ENCODE measurements at regions not wholly inside any gene's neighbourhood (a gene's known extent, or its start where the extent isn't known, plus 50 kb on each side); places are given as distances from the start of the nearest gene placed in this dataset.

DNA sequence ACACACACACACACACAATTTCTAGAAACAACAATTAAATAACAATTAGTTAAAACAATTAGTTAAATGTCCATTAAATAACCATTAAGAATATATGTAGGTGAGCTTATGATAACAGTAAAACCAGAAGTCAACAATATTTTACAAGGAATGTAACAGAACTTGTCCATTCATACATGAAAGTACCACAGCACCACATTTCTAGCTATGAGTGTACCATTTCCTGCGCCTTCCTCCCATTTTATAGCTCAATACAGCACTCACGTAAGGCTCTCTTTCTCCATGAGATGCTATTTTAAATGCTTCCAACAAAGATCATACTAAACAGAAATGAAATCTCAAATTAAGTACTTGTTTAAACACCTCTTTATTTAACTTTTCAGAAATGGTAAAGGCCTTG lies 367.3 kb upstream of the ZWINT start:
- no peak for DNase-seq (ENCODE audit: low spot score)
- no peak overlapping the region for H2AFZ ChIP-seq (ENCODE audit: low read length)
- 6% methylated on average over 2 of the region's 2 CpGs for WGBS (ENCODE audit: low lambda C conversion rate)
- H3K4me3 ChIP-seq (replicated peaks in 1 of 3; ENCODE audit: insufficient read depth in 1 of 3, low read depth in 2 of 3, low read length in 3 of 3): no peak overlapping the region
- H3K36me3 ChIP-seq (replicated peaks in 1 of 2; ENCODE audit: control insufficient read depth in 1 of 2, insufficient read depth in 2 of 2, low read length in 2 of 2): no peaks in the 10 kb centered on the region
- H3K9ac ChIP-seq (ENCODE audit: insufficient read depth, low read depth, low read length): no peak overlapping the region
- ATAC-seq: no peak
- no peak overlapping the region for H3K27ac ChIP-seq (ENCODE audit: extremely low read length, insufficient read depth, low read length)
- no peaks in the 10 kb centered on the region for H4K20me1 ChIP-seq (ENCODE audit: insufficient read depth, low read length)
- BruUV-seq (replicated peaks): no TSS peak
- H3K27me3 ChIP-seq (ENCODE audit: control insufficient read depth in 1 of 2, insufficient read depth in 2 of 2, low read length in 2 of 2): no peaks in the 10 kb centered on the region
- ChIA-PET CTCF (ENCODE audit: low intra/inter-chr PET ratio, low total read pairs) (no interaction called here), POLR2A (no interaction called here)
- no peak overlapping the region for H3K4me2 ChIP-seq (ENCODE audit: low read depth, low read length)
- H3K9me3 ChIP-seq (ENCODE audit: low read length): peaks cover 6% of the 10 kb centered on the region; the same call in 1 of the 2 replicates
- H3K79me2 ChIP-seq (ENCODE audit: insufficient read depth, low read length): no peaks in the 10 kb centered on the region
- TF ChIP-seq, protein P1, sequence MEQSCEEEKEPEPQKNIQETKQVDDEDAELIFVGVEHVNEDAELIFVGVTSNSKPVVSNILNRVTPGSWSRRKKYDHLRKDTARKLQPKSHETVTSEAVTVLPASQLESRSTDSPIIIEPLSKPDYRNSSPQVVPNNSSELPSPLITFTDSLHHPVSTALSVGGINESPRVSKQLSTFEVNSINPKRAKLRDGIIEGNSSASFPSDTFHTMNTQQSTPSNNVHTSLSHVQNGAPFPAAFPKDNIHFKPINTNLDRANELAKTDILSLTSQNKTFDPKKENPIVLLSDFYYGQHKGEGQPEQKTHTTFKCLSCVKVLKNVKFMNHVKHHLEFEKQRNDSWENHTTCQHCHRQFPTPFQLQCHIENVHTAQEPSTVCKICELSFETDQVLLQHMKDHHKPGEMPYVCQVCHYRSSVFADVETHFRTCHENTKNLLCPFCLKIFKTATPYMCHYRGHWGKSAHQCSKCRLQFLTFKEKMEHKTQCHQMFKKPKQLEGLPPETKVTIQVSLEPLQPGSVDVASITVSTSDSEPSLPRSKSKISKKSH (CRISPR knock-in tag; IDR thresholded peaks at IDR 0.05; ENCODE audit: borderline replicate concordance): no peak
- TF ChIP-seq KLF11 (CRISPR knock-in tag; IDR thresholded peaks at IDR 0.05): no peak
- TF ChIP-seq, protein P2, sequence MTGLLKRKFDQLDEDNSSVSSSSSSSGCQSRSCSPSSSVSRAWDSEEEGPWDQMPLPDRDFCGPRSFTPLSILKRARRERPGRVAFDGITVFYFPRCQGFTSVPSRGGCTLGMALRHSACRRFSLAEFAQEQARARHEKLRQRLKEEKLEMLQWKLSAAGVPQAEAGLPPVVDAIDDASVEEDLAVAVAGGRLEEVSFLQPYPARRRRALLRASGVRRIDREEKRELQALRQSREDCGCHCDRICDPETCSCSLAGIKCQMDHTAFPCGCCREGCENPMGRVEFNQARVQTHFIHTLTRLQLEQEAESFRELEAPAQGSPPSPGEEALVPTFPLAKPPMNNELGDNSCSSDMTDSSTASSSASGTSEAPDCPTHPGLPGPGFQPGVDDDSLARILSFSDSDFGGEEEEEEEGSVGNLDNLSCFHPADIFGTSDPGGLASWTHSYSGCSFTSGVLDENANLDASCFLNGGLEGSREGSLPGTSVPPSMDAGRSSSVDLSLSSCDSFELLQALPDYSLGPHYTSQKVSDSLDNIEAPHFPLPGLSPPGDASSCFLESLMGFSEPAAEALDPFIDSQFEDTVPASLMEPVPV (CRISPR knock-in tag; IDR thresholded peaks at IDR 0.05): no peak
- TF ChIP-seq, protein P3, sequence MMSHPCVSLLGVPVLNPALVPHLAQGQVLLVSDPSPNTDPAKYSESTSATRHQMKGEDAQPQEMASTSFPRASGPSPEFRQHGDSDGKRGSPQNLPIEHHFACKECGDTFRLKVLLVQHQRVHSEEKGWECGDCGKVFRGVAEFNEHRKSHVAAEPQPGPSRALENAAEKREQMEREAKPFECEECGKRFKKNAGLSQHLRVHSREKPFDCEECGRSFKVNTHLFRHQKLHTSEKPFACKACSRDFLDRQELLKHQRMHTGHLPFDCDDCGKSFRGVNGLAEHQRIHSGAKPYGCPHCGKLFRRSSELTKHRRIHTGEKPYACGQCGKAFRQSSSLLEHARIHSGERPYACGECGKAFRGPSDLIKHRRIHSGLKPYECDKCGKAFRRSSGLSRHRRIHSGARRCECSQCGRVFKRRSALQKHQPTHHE (CRISPR knock-in tag; IDR thresholded peaks at IDR 0.05; ENCODE audit: borderline replicate concordance): no peak
- TF ChIP-seq, protein P4, sequence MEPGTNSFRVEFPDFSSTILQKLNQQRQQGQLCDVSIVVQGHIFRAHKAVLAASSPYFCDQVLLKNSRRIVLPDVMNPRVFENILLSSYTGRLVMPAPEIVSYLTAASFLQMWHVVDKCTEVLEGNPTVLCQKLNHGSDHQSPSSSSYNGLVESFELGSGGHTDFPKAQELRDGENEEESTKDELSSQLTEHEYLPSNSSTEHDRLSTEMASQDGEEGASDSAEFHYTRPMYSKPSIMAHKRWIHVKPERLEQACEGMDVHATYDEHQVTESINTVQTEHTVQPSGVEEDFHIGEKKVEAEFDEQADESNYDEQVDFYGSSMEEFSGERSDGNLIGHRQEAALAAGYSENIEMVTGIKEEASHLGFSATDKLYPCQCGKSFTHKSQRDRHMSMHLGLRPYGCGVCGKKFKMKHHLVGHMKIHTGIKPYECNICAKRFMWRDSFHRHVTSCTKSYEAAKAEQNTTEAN (CRISPR knock-in tag; conservative IDR thresholded peaks at IDR 0.05): no peak
- no peak for TF ChIP-seq ZNF263 (CRISPR knock-in tag; IDR thresholded peaks at IDR 0.05)
- no peak for TF ChIP-seq DMAP1 (CRISPR knock-in tag; IDR thresholded peaks at IDR 0.05)
- TF ChIP-seq, protein P5, sequence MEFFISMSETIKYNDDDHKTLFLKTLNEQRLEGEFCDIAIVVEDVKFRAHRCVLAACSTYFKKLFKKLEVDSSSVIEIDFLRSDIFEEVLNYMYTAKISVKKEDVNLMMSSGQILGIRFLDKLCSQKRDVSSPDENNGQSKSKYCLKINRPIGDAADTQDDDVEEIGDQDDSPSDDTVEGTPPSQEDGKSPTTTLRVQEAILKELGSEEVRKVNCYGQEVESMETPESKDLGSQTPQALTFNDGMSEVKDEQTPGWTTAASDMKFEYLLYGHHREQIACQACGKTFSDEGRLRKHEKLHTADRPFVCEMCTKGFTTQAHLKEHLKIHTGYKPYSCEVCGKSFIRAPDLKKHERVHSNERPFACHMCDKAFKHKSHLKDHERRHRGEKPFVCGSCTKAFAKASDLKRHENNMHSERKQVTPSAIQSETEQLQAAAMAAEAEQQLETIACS (CRISPR knock-in tag; IDR thresholded peaks at IDR 0.05): no peak
- TF ChIP-seq ZNF33A (CRISPR knock-in tag; IDR thresholded peaks at IDR 0.05; ENCODE audit: borderline replicate concordance): no peak
- TF ChIP-seq, protein P6, sequence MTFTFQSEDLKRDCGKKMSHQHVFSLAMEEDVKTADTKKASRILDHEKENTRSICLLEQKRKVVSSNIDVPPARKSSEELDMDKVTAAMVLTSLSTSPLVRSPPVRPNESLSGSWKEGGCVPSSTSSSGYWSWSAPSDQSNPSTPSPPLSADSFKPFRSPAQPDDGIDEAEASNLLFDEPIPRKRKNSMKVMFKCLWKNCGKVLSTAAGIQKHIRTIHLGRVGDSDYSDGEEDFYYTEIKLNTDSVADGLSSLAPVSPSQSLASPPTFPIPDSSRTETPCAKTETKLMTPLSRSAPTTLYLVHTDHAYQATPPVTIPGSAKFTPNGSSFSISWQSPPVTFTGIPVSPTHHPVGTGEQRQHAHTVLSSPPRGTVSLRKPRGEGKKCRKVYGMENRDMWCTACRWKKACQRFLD (CRISPR knock-in tag; IDR thresholded peaks at IDR 0.05; ENCODE audit: borderline replicate concordance): no peak
- TF ChIP-seq ZNF274 (CRISPR knock-in tag; IDR thresholded peaks at IDR 0.05): no peak
- no peak for TF ChIP-seq ZNF333 (CRISPR knock-in tag; IDR thresholded peaks at IDR 0.05; ENCODE audit: borderline replicate concordance)
- no peak for TF ChIP-seq ARHGAP35 (CRISPR knock-in tag; IDR thresholded peaks at IDR 0.05; ENCODE audit: borderline replicate concordance)
- in situ Hi-C loops (cut with HindIII; ENCODE audit: extremely low pct_ligation_motif_present, low pct_unique_long_range_greater_than_20kb) (no loop called here), intact Hi-C loops (cut with micrococcal nuclease; ENCODE audit: unreplicated experiment) (no loop called here)
- no peak for FAIRE-seq
- no peaks in the 10 kb centered on the region for H3K4me1 ChIP-seq (ENCODE audit: insufficient read depth, low read length)

Data from HepG2 (cell line).